ENCODE measurements at regions not wholly inside any gene's neighbourhood (a gene's known extent, or its start where the extent isn't known, plus 50 kb on each side); places are given as distances from the start of the nearest gene placed in this dataset.

- Mint-ChIP-seq H3K27me3 (ENCODE audit: low read depth) (peaks cover 2% of the 10 kb centered on the region), H3K36me3 (no peaks in the 10 kb centered on the region), H3K27ac (no peak overlapping the region), H3K9me3 (no peaks in the 10 kb centered on the region), H3K4me3 (no peak overlapping the region), H3K4me1 (peaks cover 12% of the 10 kb centered on the region)
- no peak for TF ChIP-seq CTCF (IDR thresholded peaks at IDR 0.05; ENCODE audit: unreplicated experiment)
- DNase-seq (ENCODE audit: low spot score in 2 of 2, unreplicated experiment in 2 of 2), result no peak
Observed at GRCh38 chr13:107006661-107007060, 438.7 kb upstream of the ARGLU1 start.

- DNase-seq (ENCODE audit: low spot score in 2 of 2, unreplicated experiment in 2 of 2), result no peak
- no peak overlapping the region for H3K27ac Mint-ChIP-seq
- no peaks in the 10 kb centered on the region for H3K36me3 Mint-ChIP-seq
- H3K4me1 Mint-ChIP-seq, result peaks cover 12% of the 10 kb centered on the region
- no peaks in the 10 kb centered on the region for H3K9me3 Mint-ChIP-seq
- H3K4me3 Mint-ChIP-seq, result no peak overlapping the region
- H3K27me3 Mint-ChIP-seq (ENCODE audit: low read depth), result peaks cover 2% of the 10 kb centered on the region
- no peak for TF ChIP-seq CTCF (IDR thresholded peaks at IDR 0.05; ENCODE audit: unreplicated experiment)
Observed at GRCh38 chr13:107005577-107005976, 437.6 kb upstream of the ARGLU1 start.

GRCh38 chr13:107003911-107004310 is 436.0 kb upstream of the ARGLU1 start:
- Mint-ChIP-seq H3K4me3 (no peak overlapping the region), H3K9me3 (no peaks in the 10 kb centered on the region), H3K4me1 (peaks cover 12% of the 10 kb centered on the region), H3K27me3 (ENCODE audit: low read depth) (peaks cover 8% of the 10 kb centered on the region), H3K27ac (no peak overlapping the region), H3K36me3 (no peaks in the 10 kb centered on the region)
- no peak for TF ChIP-seq CTCF (IDR thresholded peaks at IDR 0.05; ENCODE audit: unreplicated experiment)
- no peak for DNase-seq (ENCODE audit: low spot score in 2 of 2, unreplicated experiment in 2 of 2)

- H3K27ac Mint-ChIP-seq, result no peak overlapping the region
- H3K36me3 Mint-ChIP-seq, result no peaks in the 10 kb centered on the region
- no peak for TF ChIP-seq CTCF (IDR thresholded peaks at IDR 0.05; ENCODE audit: unreplicated experiment)
- no peak overlapping the region for H3K4me3 Mint-ChIP-seq
- H3K9me3 Mint-ChIP-seq, result no peaks in the 10 kb centered on the region
- DNase-seq (ENCODE audit: low spot score in 2 of 2, unreplicated experiment in 2 of 2), result no peak
- H3K4me1 Mint-ChIP-seq, result peaks cover 6% of the 10 kb centered on the region
- H3K27me3 Mint-ChIP-seq (ENCODE audit: low read depth), result peaks cover 20% of the 10 kb centered on the region
Observed at GRCh38 chr13:106998664-106999063, 430.7 kb upstream of the ARGLU1 start.

- no peak for TF ChIP-seq CTCF (IDR thresholded peaks at IDR 0.05; ENCODE audit: unreplicated experiment)
- DNase-seq (ENCODE audit: low spot score in 2 of 2, unreplicated experiment in 2 of 2), result no peak
- no peaks in the 10 kb centered on the region for H3K36me3 Mint-ChIP-seq
- no peak overlapping the region for H3K4me3 Mint-ChIP-seq
- peaks cover 22% of the 10 kb centered on the region for H3K27me3 Mint-ChIP-seq (ENCODE audit: low read depth)
- no peak overlapping the region for H3K27ac Mint-ChIP-seq
- no peaks in the 10 kb centered on the region for H3K9me3 Mint-ChIP-seq
- peaks cover 5% of the 10 kb centered on the region for H3K4me1 Mint-ChIP-seq
Observed at GRCh38 chr13:106997696-106998095, 429.8 kb upstream of the ARGLU1 start.
